ENCODE measurements at regions not wholly inside any gene's neighbourhood (a gene's known extent, or its start where the extent isn't known, plus 50 kb on each side); places are given as distances from the start of the nearest gene placed in this dataset.

- TF ChIP-seq CTCF (IDR thresholded peaks at IDR 0.05 in 8 of 11, conservative IDR thresholded peaks at IDR 0.05 in 3 of 11) (no peak), POLR2A (IDR thresholded peaks at IDR 0.05) (no peak)
These were observed 155.6 kb downstream of the TTC32 start for GRCh38 chr2:19746137-19746600.
